OCI-LY1 (cell line): ENCODE measurements at regions not wholly inside any gene's neighbourhood (a gene's known extent, or its start where the extent isn't known, plus 50 kb on each side); places are given as distances from the start of the nearest gene placed in this dataset.

Experiments
- H2AFZ ChIP-seq: fragments of 200-600 bp; sonication (generic), shearing (Covaris generic); 2 replicates; pipeline ENCODE4 v1.6.0; 2014; ENCODE audit warnings: antibody characterized with exemption, mild to moderate bottlenecking, low read length
- H3F3A ChIP-seq: fragments of 200-600 bp; sonication (generic), shearing (Covaris generic); 2 replicates; pipeline ENCODE4 v1.6.0; 2014; ENCODE audit warnings: mild to moderate bottlenecking, antibody characterized with exemption, low read length, moderate library complexity; ENCODE audit not compliant: insufficient read depth
- H3K27ac ChIP-seq: fragments of 200-600 bp; sonication (generic); 2 replicates; pipeline ENCODE4 v1.5.1; 2014; ENCODE audit warnings: low read length, mixed run types, mild to moderate bottlenecking, low read depth; ENCODE audit not compliant: poor library complexity, severe bottlenecking
- H3K27me3 ChIP-seq: fragments of 200-600 bp; sonication (generic); 2 replicates; pipeline ENCODE4 v1.6.0; 2014; ENCODE audit warnings: antibody characterized with exemption, mild to moderate bottlenecking, low read length, moderate library complexity; ENCODE audit not compliant: insufficient read depth
- H3K36me3 ChIP-seq: fragments of 200-600 bp; sonication (generic); 2 replicates; pipeline ENCODE4 v1.6.1; 2014; ENCODE audit warnings: mild to moderate bottlenecking, antibody characterized with exemption, low read length, moderate library complexity, mixed read lengths; ENCODE audit not compliant: insufficient read depth
- H3K4me1 ChIP-seq: fragments of 200-600 bp; sonication (generic); 2 replicates; pipeline ENCODE4 v1.5.1; 2014; ENCODE audit warnings: mild to moderate bottlenecking, low read length, moderate library complexity; ENCODE audit not compliant: insufficient read depth, severe bottlenecking
- H3K4me2 ChIP-seq: fragments of 200-600 bp; sonication (generic), shearing (Covaris generic); 2 replicates; pipeline ENCODE4 v1.6.1; 2014; ENCODE audit warnings: low read length
- H3K4me3 ChIP-seq: fragments of 200-600 bp; sonication (generic); 2 replicates; pipeline ENCODE4 v1.5.1; 2014; ENCODE audit warnings: low read length, low read depth, mild to moderate bottlenecking, mixed read lengths; ENCODE audit not compliant: poor library complexity, severe bottlenecking
- H3K79me2 ChIP-seq: fragments of 200-600 bp; shearing (Covaris generic); 2 replicates; pipeline ENCODE4 v1.6.1; 2016; ENCODE audit warnings: mixed run types, low read length, mixed read lengths; ENCODE audit not compliant: insufficient read depth
- H3K9ac ChIP-seq: fragments of 200-600 bp; sonication (generic), shearing (Covaris generic); 2 replicates; pipeline ENCODE4 v1.6.1; 2014; ENCODE audit warnings: mild to moderate bottlenecking, low read length, mixed read lengths
- H3K9me2 ChIP-seq: fragments of 200-600 bp; sonication (generic), shearing (Covaris generic); 2 replicates; pipeline ENCODE4 v1.6.1; 2014; ENCODE audit warnings: low read depth, mild to moderate bottlenecking, low read length, mixed read lengths
- H3K9me3 ChIP-seq: fragments of 200-600 bp; shearing (Covaris generic); 2 replicates; pipeline ENCODE4 v1.6.1; 2014; ENCODE audit warnings: low read length, mixed read lengths
- H4K20me1 ChIP-seq: fragments of 200-600 bp; sonication (generic), shearing (Covaris generic); 2 replicates; pipeline ENCODE4 v1.6.0; 2016; ENCODE audit warnings: mild to moderate bottlenecking, low read length; ENCODE audit not compliant: insufficient read depth
- CTCF ChIP-seq: fragments of 200-600 bp; sonication (generic), shearing (Covaris generic); IDR thresholded peaks from 2 replicates; pipeline ENCODE4 v1.5.1; 2017; ENCODE audit warnings: mild to moderate bottlenecking, antibody characterized with exemption, low read length, moderate library complexity, mixed read lengths
- EZH2 ChIP-seq: fragments of 200-600 bp; sonication (generic), shearing (Covaris generic); IDR thresholded peaks from 2 replicates; pipeline ENCODE4 v1.8.0; 2017; ENCODE audit warnings: borderline replicate concordance, mixed run types, mild to moderate bottlenecking, antibody characterized with exemption, low read length, moderate library complexity, mixed read lengths

GRCh38 chr7:12067156-12067831 is 143.8 kb upstream of the TMEM106B start:
- Histone ChIP-seq H3K36me3 (no peaks in the 10 kb centered on the region), H3K9me2 (no peaks in the 10 kb centered on the region), H2AFZ (no peak overlapping the region), H3F3A (no peaks in the 10 kb centered on the region), H3K9me3 (no peaks in the 10 kb centered on the region), H4K20me1 (no peaks in the 10 kb centered on the region), H3K9ac (no peak overlapping the region), H3K4me1 (no peaks in the 10 kb centered on the region), H3K4me3 (no peak overlapping the region), H3K79me2 (no peaks in the 10 kb centered on the region), H3K27ac (no peak overlapping the region), H3K4me2 (no peak overlapping the region), H3K27me3 (no peaks in the 10 kb centered on the region)
- peak; percentile 64 for TF ChIP-seq CTCF
- no peak for TF ChIP-seq EZH2

- Histone ChIP-seq H3K79me2 (no peaks in the 10 kb centered on the region), H4K20me1 (no peaks in the 10 kb centered on the region), H3K4me3 (no peak overlapping the region), H3F3A (no peaks in the 10 kb centered on the region), H3K4me2 (no peak overlapping the region), H3K9ac (no peak overlapping the region), H3K27me3 (no peaks in the 10 kb centered on the region), H3K9me3 (no peaks in the 10 kb centered on the region), H3K4me1 (no peaks in the 10 kb centered on the region), H2AFZ (no peak overlapping the region), H3K9me2 (no peaks in the 10 kb centered on the region), H3K27ac (no peak overlapping the region), H3K36me3 (no peaks in the 10 kb centered on the region)
- TF ChIP-seq EZH2 (no peak), CTCF (no peak)
Observed at GRCh38 chr7:12069757-12070156, 141.3 kb upstream of the TMEM106B start.

GRCh38 chr7:12074889-12075288 is 136.2 kb upstream of the TMEM106B start:
- 0 out of 2 replicates have a peak, but pooled peaks cover 2% of the 10 kb centered on the region for H3K9me3 ChIP-seq
- no peaks in the 10 kb centered on the region for H3F3A ChIP-seq
- no peak overlapping the region for H3K9ac ChIP-seq
- no peaks in the 10 kb centered on the region for H3K27me3 ChIP-seq
- no peaks in the 10 kb centered on the region for H3K36me3 ChIP-seq
- H3K79me2 ChIP-seq, result no peaks in the 10 kb centered on the region
- H3K4me3 ChIP-seq, result no peak overlapping the region
- no peaks in the 10 kb centered on the region for H3K9me2 ChIP-seq
- no peaks in the 10 kb centered on the region for H4K20me1 ChIP-seq
- no peak overlapping the region for H2AFZ ChIP-seq
- H3K4me2 ChIP-seq, result no peak overlapping the region
- no peaks in the 10 kb centered on the region for H3K4me1 ChIP-seq
- no peak overlapping the region for H3K27ac ChIP-seq
- TF ChIP-seq EZH2 (no peak), CTCF (no peak)
